Vagina (tissue), 2 donors: ENCODE measurements at regions not wholly inside any gene's neighbourhood (a gene's known extent, or its start where the extent isn't known, plus 50 kb on each side); places are given as distances from the start of the nearest gene placed in this dataset.

ENCODE experiments used
- POLR2A ChIP-seq, 2 donors: fragments of 450-650 bp; IDR thresholded peaks; one replicate each; pipeline ENCODE4 v1.6.1; 2017; ENCODE audit warnings: antibody characterized with exemption in 2 of 2, mild to moderate bottlenecking in 2 of 2, moderate library complexity in 2 of 2
- POLR2AphosphoS5 ChIP-seq, 2 donors: sonication (generic); formaldehyde crosslinking; IDR thresholded peaks; one replicate each; pipeline ENCODE4 v1.9.0; 2017; ENCODE audit warnings: antibody characterized with exemption in 2 of 2, mild to moderate bottlenecking in 2 of 2, low read depth in 1 of 2; ENCODE audit not compliant: insufficient read depth in 1 of 2
- TF ChIP-seq, protein P1 (sequence below), 3 experiments: fragments of 450-650 bp in 2 of 3; fragments of 200-600 bp in 1 of 3; sonication (generic) in 1 of 3; IDR thresholded peaks; one replicate each; pipeline ENCODE4 v1.5.1; 2017 to 2019; ENCODE audit warnings: antibody characterized with exemption in 3 of 3, mild to moderate bottlenecking in 2 of 3, moderate library complexity in 2 of 3

DNA sequence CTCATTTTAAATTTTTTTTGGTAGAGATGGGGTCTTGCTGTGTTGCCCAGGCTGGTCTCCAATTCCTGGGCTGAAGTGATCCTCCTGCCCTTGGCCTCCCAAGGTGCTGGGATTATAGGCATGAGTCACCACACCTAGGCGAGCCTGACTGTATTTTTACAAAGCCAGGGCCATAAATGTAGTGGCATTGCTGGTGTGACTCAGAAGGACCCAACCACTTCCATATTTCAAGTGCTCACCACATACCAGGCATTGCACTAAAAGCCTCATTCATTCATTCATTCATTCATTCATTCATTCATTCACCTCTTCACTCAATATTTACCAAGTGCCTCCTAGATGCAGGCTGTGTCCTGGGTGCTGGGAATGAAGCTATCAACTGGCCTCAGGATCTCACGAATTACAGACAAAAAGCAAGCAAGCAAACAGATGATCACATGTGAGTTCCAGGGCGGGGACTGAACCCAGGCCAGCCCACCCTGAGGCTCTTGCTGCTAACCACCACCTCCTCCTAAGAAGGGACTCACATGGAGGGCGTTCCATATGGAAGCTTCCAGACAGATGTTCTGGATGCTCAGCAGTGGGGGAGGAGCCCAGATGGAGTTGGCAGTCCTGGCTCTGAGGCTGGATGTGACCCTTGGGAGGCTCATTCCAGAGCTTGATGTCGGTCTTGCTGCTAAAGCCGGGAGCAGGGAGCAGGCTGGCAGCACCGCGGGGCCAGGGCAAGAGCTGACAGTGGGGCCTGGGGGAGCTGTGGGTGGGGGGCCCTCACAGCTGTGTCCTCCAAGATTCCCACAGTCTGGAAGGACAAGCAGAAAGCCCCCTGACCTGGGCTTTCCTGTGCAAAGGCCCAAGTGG is 158.8 kb downstream of the CTTN start:
- TF ChIP-seq, protein P1, sequence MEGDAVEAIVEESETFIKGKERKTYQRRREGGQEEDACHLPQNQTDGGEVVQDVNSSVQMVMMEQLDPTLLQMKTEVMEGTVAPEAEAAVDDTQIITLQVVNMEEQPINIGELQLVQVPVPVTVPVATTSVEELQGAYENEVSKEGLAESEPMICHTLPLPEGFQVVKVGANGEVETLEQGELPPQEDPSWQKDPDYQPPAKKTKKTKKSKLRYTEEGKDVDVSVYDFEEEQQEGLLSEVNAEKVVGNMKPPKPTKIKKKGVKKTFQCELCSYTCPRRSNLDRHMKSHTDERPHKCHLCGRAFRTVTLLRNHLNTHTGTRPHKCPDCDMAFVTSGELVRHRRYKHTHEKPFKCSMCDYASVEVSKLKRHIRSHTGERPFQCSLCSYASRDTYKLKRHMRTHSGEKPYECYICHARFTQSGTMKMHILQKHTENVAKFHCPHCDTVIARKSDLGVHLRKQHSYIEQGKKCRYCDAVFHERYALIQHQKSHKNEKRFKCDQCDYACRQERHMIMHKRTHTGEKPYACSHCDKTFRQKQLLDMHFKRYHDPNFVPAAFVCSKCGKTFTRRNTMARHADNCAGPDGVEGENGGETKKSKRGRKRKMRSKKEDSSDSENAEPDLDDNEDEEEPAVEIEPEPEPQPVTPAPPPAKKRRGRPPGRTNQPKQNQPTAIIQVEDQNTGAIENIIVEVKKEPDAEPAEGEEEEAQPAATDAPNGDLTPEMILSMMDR (IDR thresholded peaks at IDR 0.05): no peak
- TF ChIP-seq POLR2AphosphoS5 (IDR thresholded peaks at IDR 0.05; ENCODE audit: insufficient read depth in 1 of 2, low read depth in 1 of 2) (no peak), POLR2A (IDR thresholded peaks at IDR 0.05) (no peak)
